CD4-positive, alpha-beta T cell treated with Interleukin-12 subunit alpha and Interleukin-12 subunit beta, for 1 hour (primary cell): ENCODE measurements at regions not wholly inside any gene's neighbourhood (a gene's known extent, or its start where the extent isn't known, plus 50 kb on each side); places are given as distances from the start of the nearest gene placed in this dataset.
"Not testable (repeated sequence)": the region's sequence is repeated elsewhere in the genome, so short reads cannot be mapped to it uniquely, and the experiment has no call there.

Source experiments
- DNase-seq: peaks from one replicate; pipeline ENCODE4 v3.0.0-alpha.2; 2020

DNA sequence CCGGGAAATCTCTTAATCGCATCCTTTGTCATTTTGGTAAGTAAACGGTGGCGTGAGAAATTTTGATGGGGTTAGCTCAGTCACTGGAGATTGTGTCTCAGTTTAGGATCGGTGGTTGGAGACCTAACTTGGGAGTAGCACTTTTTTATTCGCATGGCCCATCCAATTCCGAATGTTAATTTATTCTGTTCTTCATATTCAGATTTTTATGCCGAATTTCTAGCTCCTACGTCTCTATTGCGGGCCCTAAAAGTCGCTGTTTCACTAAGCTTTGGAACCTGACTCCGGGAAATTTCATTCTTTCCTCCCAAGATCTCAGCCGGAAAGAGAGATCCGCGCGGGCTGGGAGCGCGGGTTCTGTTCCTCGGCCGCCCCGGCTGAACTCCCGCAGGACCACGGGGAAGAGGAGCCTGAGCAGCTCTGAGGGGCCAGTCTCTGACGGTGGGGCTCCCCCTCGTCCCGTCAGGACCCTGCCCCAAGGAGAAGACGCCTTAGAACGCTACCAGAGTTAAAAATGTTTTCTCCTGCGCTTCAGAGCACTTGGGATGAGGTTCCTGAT is 279.7 kb downstream of the FAM72C start:
- DNase-seq: no peak

- no peak for DNase-seq
These were observed 280.3 kb downstream of the FAM72C start for GRCh38 chr1:143691400-143691891.

DNA sequence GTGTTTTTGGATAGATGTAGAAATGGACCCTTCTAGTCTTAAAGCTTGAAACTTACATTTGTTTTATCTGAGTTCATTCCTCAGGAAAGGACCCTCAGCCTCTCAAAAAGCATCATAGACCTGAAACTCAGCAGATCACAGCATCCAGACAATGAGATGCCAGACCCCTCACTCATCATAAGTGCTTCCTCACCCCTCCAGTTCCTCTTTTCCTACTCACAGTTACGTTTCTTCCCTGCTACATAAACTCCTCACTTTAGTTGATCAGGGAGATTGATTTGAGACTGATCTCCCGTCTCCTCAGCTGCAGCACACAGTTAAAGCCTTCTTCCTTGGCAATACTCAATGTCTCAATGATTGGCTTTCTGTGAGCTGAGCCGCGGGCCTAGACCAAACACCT is 282.0 kb downstream of the FAM72C start:
- DNase-seq: no peak

GRCh38 chr1:143680304-143680703 is 291.5 kb downstream of the FAM72C start:
- no peak for DNase-seq

DNA sequence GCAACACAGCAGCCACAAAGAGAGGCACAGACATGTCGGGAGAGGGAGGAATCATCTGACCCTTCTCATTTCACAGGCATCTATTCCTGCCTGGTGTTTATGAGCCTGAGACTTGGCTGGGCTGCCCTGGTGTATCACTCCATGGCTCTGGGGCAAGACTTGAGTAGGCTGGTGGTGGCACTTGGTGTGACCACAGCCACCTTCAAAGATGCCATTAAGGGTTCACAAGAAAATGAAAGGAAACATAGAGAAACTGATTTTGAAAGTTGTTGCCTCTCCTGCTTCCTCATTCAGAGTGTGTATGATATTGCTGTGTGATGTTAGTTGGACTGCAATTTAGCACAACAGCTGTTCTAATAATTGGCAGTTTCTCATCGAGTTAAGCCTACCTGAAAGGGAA is 298.8 kb downstream of the FAM72C start:
- DNase-seq: no peak

- DNase-seq: no peak
These were observed 304.1 kb downstream of the FAM72C start for GRCh38 chr1:143667730-143668129.

DNA sequence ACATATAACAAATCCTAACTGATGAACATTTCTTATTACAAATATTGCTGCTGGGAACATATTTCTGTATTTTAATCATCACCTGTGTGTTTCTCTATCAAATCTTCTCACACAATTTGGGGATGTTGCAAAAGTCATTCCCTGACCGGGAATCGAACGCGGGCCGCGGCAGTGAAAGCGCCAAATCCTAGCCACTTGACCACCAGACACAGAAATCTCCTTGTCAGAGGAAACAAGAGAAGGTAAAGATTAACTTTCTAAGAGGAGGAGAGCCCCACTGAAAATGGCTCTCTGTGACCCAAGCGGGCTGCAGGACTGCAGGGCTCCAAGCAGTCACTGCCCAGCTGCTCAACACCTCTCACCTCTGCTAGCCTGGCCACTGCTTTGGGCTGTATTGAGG is 304.9 kb downstream of the FAM72C start:
- no peak for DNase-seq

DNA sequence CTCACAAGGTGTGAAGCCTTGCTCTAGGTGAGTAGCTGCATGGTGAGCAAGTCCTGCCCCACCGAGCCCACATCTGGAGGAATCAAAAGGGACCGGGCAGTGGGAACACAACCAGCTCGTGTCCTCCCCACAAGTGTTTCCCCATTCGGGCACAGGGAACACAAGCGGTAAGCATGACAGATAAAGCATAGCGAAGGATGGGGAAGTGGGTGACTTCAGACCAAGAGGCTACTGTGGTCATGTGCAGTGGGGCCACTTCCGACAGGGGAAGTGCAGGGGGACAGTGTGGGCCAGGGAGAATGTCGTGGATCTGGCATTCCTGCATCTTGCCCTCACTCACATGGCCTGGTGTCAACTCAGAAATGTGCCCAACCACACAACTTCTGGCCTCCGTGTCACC is 306.2 kb downstream of the FAM72C start:
- DNase-seq: no peak

GRCh38 chr1:143663056-143663455 is 308.7 kb downstream of the FAM72C start:
- DNase-seq: not testable (repeated sequence)

DNA sequence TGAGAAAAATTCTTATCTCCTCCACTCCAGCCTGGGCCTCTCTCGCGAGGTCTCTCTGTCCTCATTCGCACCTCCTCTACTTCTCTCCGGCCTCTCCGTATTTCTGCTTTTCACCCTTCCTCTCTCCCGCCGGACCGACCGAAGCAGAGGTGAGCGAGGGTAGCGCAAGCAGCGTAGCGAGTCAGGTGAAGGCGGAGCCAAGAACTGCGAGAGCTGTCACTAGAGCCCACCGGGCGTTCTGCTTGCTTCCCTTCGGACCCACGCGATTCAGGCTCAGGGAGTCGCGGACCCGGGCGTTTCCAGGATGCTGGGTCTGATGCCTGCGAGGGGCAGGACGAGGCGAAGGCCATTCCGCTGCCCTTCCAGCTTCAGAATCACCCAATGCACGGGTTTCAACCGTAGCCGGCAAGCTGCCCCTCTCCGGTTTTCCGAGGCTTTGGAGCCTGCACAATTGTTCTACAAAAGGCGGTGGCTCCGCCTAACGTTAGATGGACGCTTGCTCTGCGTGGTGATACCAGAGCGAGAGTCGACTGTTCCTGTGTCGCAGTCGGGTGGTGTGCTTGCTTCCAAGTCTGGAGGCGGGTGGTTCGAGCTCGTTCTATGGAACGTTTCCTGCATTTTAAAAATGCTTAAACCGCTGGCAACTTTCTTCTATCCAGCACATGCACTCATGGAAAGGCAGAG is 310.2 kb downstream of the FAM72C start:
- no peak for DNase-seq

GRCh38 chr1:143660354-143660941 is 311.3 kb downstream of the FAM72C start:
- no peak for DNase-seq

DNA sequence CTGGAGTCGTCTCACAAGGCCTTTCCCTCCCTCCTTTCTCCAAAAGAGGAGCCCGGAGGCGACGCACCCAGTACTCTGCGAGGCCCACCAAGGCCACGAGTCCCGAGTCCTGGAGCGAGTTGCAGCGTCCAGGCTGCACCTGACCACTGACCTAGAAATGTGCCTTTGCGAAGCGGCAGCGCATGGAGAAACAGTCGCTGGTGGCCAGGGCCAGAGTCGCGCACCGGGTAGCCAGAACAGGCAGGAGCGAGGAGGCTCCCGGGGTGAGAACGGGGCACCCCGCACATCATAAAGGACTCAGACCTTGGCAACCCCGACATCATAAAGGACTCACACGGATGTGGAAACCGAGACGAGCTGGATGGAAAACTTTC is 318.4 kb downstream of the FAM72C start:
- DNase-seq: no peak

GRCh38 chr1:143652744-143653428 is 318.9 kb downstream of the FAM72C start:
- no peak for DNase-seq

DNA sequence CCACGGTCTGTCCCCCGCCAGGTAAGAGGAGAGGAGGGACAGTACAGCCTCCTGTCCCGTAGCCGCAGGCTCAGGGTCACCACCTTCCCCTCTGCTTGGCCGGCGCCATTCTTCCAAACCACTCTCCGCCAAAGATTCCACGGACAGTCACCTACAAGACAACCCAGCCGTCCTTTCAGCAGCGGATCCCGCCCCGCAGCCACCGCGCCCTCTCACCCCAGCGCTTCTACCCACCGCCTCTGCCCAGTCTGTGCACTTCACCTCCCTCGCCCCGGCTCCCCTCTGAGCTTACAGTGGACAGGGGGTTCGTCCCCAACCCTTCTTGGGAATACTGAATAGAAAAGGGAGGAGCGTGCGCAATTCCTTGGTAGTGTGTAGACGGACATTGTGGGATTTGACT is 319.6 kb downstream of the FAM72C start:
- no peak for DNase-seq

- no peak for DNase-seq
These were observed 320.3 kb downstream of the FAM72C start for GRCh38 chr1:143651350-143651992.

DNA sequence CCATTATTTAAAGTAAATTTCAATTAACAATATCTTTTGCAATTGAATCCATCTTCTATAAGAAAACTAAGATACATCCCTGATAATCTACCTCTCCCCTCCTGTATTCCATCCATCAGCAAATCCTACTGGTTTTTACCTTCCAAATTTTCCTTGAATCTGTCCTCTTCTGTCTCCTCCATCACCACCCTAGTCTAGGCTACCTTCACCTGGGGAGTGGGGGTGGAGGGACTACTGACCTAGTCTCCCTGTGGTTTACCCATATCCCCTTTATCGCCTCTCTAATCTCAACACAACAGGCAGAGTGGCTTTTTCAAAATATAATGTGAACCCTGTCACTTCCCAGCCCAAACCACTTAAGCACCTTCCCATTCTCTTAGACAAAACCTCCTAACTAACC is 327.8 kb downstream of the FAM72C start:
- not testable (repeated sequence) for DNase-seq

DNA sequence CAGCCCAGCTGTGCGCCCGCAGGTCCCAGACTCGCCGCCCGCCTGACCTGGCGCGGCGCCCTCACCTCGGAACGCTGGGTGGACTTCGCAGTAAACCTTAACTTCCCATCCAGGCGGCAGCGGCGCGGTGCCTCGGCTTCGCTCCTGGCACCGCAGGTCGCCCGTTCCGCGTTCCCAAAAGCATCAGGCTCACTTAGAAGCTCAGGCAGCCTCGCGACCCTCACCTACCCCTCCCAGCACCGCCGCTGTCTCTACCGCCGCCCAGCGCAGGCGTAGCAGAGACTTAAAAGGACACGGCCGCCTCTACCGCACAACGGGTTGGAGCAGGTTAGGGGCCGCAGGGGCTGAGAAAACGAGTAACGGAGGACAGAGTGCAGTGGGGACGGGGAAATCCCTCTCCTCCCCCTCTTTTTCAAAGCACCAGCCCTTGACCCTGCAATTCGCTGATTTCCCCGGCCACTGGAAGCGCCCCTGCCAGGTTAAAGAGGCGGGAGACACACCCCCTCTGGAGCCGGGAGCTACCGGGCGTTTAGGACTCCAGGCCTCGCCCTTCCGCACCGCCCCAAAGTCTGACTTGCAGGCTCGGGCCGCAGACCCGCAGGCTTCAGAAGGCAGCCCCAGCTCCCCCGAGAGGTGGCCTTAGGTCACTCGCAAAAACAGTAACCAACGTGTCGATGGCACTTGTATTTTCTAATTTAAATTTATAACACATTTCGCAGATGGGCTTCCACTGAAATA is 328.5 kb downstream of the FAM72C start:
- DNase-seq: no peak

DNA sequence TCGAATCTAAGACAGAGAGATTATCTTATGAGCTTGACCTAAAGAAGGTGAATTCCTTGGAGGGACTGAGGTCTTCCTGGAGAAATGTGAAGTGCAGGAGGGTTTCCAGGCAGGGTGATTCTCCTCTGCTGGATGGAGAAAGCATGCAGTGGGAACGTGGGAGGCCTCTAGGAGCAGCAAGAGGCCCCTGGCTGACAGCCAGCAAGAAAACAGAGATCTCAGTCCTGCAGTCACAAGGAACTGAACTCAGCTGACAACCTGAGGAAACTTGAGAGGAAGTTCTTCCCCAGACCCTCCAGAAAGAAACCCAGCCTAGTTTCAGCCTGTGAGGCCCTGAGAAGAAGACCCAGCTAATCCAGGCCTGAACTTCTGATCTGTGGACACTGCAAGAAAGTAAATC is 345.9 kb downstream of the FAM72C start:
- no peak for DNase-seq

DNA sequence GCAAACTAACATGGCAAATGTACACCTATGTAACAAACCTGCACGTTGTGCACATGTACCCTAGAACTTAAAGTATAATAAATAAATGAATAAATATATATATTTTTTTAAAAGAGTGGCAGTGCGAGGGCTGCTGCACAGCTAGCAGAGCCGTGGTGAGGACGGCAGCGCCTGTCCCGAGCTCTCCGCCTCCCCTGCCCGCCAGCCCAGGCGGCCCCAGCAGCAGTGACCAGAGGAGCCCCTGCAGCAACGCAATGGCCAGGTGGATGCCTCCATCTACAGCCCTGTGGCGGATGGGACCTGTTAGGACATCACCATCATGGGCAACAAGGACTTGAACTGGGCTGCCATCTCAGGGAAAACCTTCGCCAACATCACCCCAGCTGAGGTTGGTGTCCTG is 351.9 kb downstream of the FAM72C start:
- no peak for DNase-seq

GRCh38 chr1:143611159-143611558 is 360.6 kb downstream of the FAM72C start:
- no peak for DNase-seq

DNA sequence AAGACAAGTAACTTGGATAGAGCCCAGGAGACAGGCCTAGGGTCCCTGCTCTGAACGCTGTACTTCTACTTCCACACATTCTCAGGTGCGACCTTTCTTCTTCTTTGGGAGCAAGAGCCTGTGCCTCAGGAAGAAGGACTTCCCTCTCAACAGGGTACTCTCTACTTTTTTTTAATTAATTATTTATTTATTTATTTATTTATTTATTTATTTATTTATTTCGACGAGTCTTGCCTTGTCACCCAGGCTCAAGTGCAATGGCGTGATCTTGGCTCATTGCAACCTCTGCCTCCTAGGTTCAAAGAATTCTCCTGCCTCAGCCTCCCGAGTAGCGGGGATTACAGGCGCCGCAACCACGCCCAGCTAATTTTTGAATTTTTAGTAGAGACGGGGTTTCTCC is 361.6 kb downstream of the FAM72C start:
- no peak for DNase-seq

GRCh38 chr1:143604887-143605286 is 366.9 kb downstream of the FAM72C start:
- no peak for DNase-seq

GRCh38 chr1:143584508-143584907 is 387.3 kb downstream of the FAM72C start:
- DNase-seq: no peak
